ENCODE measurements at regions not wholly inside any gene's neighbourhood (a gene's known extent, or its start where the extent isn't known, plus 50 kb on each side); places are given as distances from the start of the nearest gene placed in this dataset.
"Not testable (repeated sequence)": the region's sequence is repeated elsewhere in the genome, so short reads cannot be mapped to it uniquely, and the experiment has no call there.

DNA sequence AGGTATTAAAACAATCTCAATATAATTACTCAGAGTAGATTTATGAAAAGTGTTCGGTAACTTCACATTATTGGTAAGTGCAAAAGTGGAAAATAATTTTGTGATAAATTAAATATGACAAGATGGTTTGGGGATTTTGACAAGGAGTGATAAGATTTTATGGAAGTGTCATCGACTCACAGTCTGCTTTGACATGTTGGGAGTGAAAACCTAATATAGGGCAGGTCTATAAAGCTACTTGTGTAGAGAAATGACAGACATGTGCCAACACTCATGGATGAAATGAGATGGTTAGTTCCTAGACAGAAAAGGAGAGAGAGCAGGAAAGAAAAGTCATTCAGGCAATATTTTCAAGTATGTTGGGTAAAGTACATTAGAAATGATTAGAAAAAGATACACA, 456.8 kb downstream of the TRAM1L1 start:
- no peak for FAIRE-seq
- H3K9ac ChIP-seq (ENCODE audit: low read length in 3 of 3) = no peak overlapping the region
- no peaks in the 10 kb centered on the region for H3K36me3 ChIP-seq (ENCODE audit: control insufficient read depth in 2 of 3, insufficient read depth in 3 of 3, low read length in 3 of 3)
- no peak overlapping the region for H3K27ac ChIP-seq (ENCODE audit: low read depth in 2 of 2, low read length in 2 of 2)
- H3K4me1 ChIP-seq (ENCODE audit: control insufficient read depth in 2 of 3, insufficient read depth in 2 of 3, low read depth in 1 of 3, low read length in 3 of 3) = no peaks in the 10 kb centered on the region
- TF ChIP-seq, protein P1, sequence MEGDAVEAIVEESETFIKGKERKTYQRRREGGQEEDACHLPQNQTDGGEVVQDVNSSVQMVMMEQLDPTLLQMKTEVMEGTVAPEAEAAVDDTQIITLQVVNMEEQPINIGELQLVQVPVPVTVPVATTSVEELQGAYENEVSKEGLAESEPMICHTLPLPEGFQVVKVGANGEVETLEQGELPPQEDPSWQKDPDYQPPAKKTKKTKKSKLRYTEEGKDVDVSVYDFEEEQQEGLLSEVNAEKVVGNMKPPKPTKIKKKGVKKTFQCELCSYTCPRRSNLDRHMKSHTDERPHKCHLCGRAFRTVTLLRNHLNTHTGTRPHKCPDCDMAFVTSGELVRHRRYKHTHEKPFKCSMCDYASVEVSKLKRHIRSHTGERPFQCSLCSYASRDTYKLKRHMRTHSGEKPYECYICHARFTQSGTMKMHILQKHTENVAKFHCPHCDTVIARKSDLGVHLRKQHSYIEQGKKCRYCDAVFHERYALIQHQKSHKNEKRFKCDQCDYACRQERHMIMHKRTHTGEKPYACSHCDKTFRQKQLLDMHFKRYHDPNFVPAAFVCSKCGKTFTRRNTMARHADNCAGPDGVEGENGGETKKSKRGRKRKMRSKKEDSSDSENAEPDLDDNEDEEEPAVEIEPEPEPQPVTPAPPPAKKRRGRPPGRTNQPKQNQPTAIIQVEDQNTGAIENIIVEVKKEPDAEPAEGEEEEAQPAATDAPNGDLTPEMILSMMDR (IDR thresholded peaks at IDR 0.05; ENCODE audit: borderline replicate concordance, extremely low read depth, insufficient read depth) = no peak
- H3K9me3 ChIP-seq (ENCODE audit: control insufficient read depth in 2 of 3, insufficient read depth in 1 of 3, low read length in 3 of 3) = no peaks in the 10 kb centered on the region
- no peaks in the 10 kb centered on the region for H3K27me3 ChIP-seq (ENCODE audit: control insufficient read depth, insufficient read depth, low read length)
- no peak for DNase-seq
- intact Hi-C loops (cut with DNase I) = no loop called here
- H3K4me3 ChIP-seq (ENCODE audit: low read length in 3 of 3) = no peak overlapping the region

DNA sequence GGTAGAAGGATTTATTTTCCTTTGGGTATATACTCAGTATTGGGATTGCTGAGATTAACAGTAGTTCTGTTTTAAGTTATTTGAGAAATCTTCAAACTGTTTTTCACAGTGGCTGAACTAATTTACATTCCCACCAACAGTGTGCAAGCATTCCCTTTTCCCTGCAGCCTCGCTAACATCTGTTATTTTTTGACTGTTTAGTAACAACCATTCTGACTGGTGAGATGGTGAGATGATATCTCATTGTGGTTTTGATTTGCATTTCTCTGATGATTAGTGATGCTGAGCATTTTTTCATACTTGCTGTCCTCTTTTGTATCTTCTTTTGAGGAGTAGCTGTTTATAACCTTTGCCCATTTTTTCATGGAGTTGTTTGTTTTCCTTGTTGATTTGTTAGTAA, 457.8 kb downstream of the TRAM1L1 start:
- DNase-seq = no peak
- FAIRE-seq = no peak
- no peak overlapping the region for H3K9ac ChIP-seq (ENCODE audit: low read length in 3 of 3)

DNA sequence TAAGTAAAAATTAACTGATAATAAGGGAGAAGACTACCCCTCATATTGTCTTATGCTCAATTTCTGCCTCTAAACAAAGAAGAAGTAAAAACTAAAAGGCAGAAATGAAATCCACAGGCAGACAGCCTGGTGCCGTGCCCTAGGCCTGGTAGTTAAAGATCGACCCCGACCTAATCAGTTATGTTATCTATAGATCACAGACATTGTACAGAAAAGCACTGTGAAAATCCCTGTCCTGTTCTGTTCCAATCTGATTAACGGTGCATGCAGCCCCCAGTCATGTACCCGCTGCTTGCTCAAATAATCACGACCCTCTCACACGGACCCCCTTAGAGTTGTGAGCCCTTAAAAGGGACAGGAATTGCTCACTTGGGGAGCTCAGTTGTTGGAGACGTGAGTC, 465.9 kb downstream of the TRAM1L1 start:
- intact Hi-C loops (cut with DNase I); H3K9me3 ChIP-seq (ENCODE audit: control insufficient read depth in 2 of 3, insufficient read depth in 1 of 3, low read length in 3 of 3); FAIRE-seq: not testable (repeated sequence)

More for the DNA sequence above, 457.8 kb downstream of the TRAM1L1 start:
- Histone ChIP-seq H3K27ac (ENCODE audit: low read depth in 2 of 2, low read length in 2 of 2) (no peak overlapping the region), H3K9me3 (ENCODE audit: control insufficient read depth in 2 of 3, insufficient read depth in 1 of 3, low read length in 3 of 3) (no peaks in the 10 kb centered on the region), H3K27me3 (ENCODE audit: control insufficient read depth, insufficient read depth, low read length) (no peaks in the 10 kb centered on the region), H3K4me1 (ENCODE audit: control insufficient read depth in 2 of 3, insufficient read depth in 2 of 3, low read depth in 1 of 3, low read length in 3 of 3) (no peaks in the 10 kb centered on the region), H3K36me3 (ENCODE audit: control insufficient read depth in 2 of 3, insufficient read depth in 3 of 3, low read length in 3 of 3) (no peaks in the 10 kb centered on the region), H3K4me3 (ENCODE audit: low read length in 3 of 3) (no peak overlapping the region)
- TF ChIP-seq, protein P1 (IDR thresholded peaks at IDR 0.05; ENCODE audit: borderline replicate concordance, extremely low read depth, insufficient read depth) = no peak
- intact Hi-C loops (cut with DNase I) = no loop called here

GRCh38 chr4:116618638-116619037, 466.7 kb downstream of the TRAM1L1 start:
- Histone ChIP-seq H3K9ac (ENCODE audit: low read length in 3 of 3) (no peak overlapping the region), H3K4me1 (ENCODE audit: control insufficient read depth in 2 of 3, insufficient read depth in 2 of 3, low read depth in 1 of 3, low read length in 3 of 3) (no peaks in the 10 kb centered on the region), H3K27me3 (ENCODE audit: control insufficient read depth, insufficient read depth, low read length) (no peaks in the 10 kb centered on the region), H3K9me3 (ENCODE audit: control insufficient read depth in 2 of 3, insufficient read depth in 1 of 3, low read length in 3 of 3) (no peaks in the 10 kb centered on the region), H3K4me3 (ENCODE audit: low read length in 3 of 3) (no peak overlapping the region), H3K36me3 (ENCODE audit: control insufficient read depth in 2 of 3, insufficient read depth in 3 of 3, low read length in 3 of 3) (no peaks in the 10 kb centered on the region), H3K27ac (ENCODE audit: low read depth in 2 of 2, low read length in 2 of 2) (no peak overlapping the region)
- intact Hi-C loops (cut with DNase I) = no loop called here
- TF ChIP-seq, protein P1 (IDR thresholded peaks at IDR 0.05; ENCODE audit: borderline replicate concordance, extremely low read depth, insufficient read depth) = no peak
- no peak for DNase-seq
- no peak for FAIRE-seq

More for the DNA sequence above, 465.9 kb downstream of the TRAM1L1 start:
- not testable (repeated sequence) for H3K36me3 ChIP-seq (ENCODE audit: control insufficient read depth in 2 of 3, insufficient read depth in 3 of 3, low read length in 3 of 3); H3K4me3 ChIP-seq (ENCODE audit: low read length in 3 of 3); H3K27ac ChIP-seq (ENCODE audit: low read depth in 2 of 2, low read length in 2 of 2); H3K4me1 ChIP-seq (ENCODE audit: control insufficient read depth in 2 of 3, insufficient read depth in 2 of 3, low read depth in 1 of 3, low read length in 3 of 3); DNase-seq; H3K9ac ChIP-seq (ENCODE audit: low read length in 3 of 3); H3K27me3 ChIP-seq (ENCODE audit: control insufficient read depth, insufficient read depth, low read length)

Measured in kidney (tissue), 13 donors.